Cardiac muscle cell (in vitro differentiated cells and primary cell): ENCODE measurements at regions not wholly inside any gene's neighbourhood (a gene's known extent, or its start where the extent isn't known, plus 50 kb on each side); places are given as distances from the start of the nearest gene placed in this dataset.

Source experiments
- DNase-seq, 2 donors: peaks; one replicate each; pipeline versions ENCODE4 v3.0.0 to v3.0.0-alpha.2; 2010 to 2017; ENCODE audit warnings: low read depth in 1 of 2, low spot score in 1 of 2
- H3K27ac ChIP-seq: fragments of 200-600 bp; sonication (generic); 2 replicates; pipeline ENCODE4 v1.5.1; 2016
- H3K27me3 ChIP-seq: fragments of 200-600 bp; sonication (generic); 2 replicates; pipeline ENCODE4 v1.6.0; 2016; ENCODE audit warnings: control low read depth
- H3K36me3 ChIP-seq: fragments of 200-600 bp; sonication (generic); 2 replicates; pipeline ENCODE4 v1.5.1; 2016; ENCODE audit warnings: control low read depth
- H3K4me1 ChIP-seq: fragments of 200-600 bp; sonication (generic); 2 replicates; pipeline ENCODE4 v1.8.1; 2017; ENCODE audit warnings: low read depth, mild to moderate bottlenecking, mixed run types
- H3K4me3 ChIP-seq: fragments of 200-600 bp; sonication (generic); 2 replicates; pipeline ENCODE4 v1.5.1; 2016; ENCODE audit warnings: mild to moderate bottlenecking
- H3K9me3 ChIP-seq: fragments of 200-600 bp; sonication (generic); 2 replicates; pipeline ENCODE4 v1.5.1; 2017; ENCODE audit warnings: low read depth, mild to moderate bottlenecking, control low read depth
- CTCF ChIP-seq: IDR thresholded peaks from 2 replicates; pipeline ENCODE4 v1.5.1; 2012; ENCODE audit warnings: low read depth, mild to moderate bottlenecking, low read length

- Histone ChIP-seq H3K36me3 (no peaks in the 10 kb centered on the region), H3K27me3 (no peaks in the 10 kb centered on the region), H3K27ac (no peak overlapping the region), H3K4me3 (no peak overlapping the region), H3K9me3 (no peaks in the 10 kb centered on the region), H3K4me1 (no peaks in the 10 kb centered on the region)
- DNase-seq: peak in 1 of 2 donors; percentile 0
- TF ChIP-seq CTCF: no peak
Observed at GRCh38 chr13:78194904-78195639, 276.4 kb upstream of the EDNRB start.

GRCh38 chr13:78193846-78194245, 275.2 kb upstream of the EDNRB start:
- no peak overlapping the region for H3K27ac ChIP-seq
- no peaks in the 10 kb centered on the region for H3K9me3 ChIP-seq
- no peak overlapping the region for H3K4me3 ChIP-seq
- TF ChIP-seq CTCF: no peak
- no peaks in the 10 kb centered on the region for H3K27me3 ChIP-seq
- H3K4me1 ChIP-seq: no peaks in the 10 kb centered on the region
- no peak for DNase-seq
- H3K36me3 ChIP-seq: no peaks in the 10 kb centered on the region

- no peak for DNase-seq
Observed at GRCh38 chr13:78192716-78193115, 274.1 kb upstream of the EDNRB start.

GRCh38 chr13:78190296-78190695, 271.7 kb upstream of the EDNRB start:
- no peaks in the 10 kb centered on the region for H3K36me3 ChIP-seq
- no peak for DNase-seq
- no peaks in the 10 kb centered on the region for H3K27me3 ChIP-seq
- H3K9me3 ChIP-seq: no peaks in the 10 kb centered on the region
- no peak overlapping the region for H3K27ac ChIP-seq
- no peak for TF ChIP-seq CTCF
- H3K4me3 ChIP-seq: no peak overlapping the region
- H3K4me1 ChIP-seq: no peaks in the 10 kb centered on the region

More at GRCh38 chr13:78192716-78193115, 274.1 kb upstream of the EDNRB start:
- H3K4me1 ChIP-seq: no peaks in the 10 kb centered on the region
- TF ChIP-seq CTCF: no peak
- H3K27ac ChIP-seq: no peak overlapping the region
- H3K27me3 ChIP-seq: no peaks in the 10 kb centered on the region
- no peak overlapping the region for H3K4me3 ChIP-seq
- H3K9me3 ChIP-seq: no peaks in the 10 kb centered on the region
- no peaks in the 10 kb centered on the region for H3K36me3 ChIP-seq

- H3K36me3 ChIP-seq: no peaks in the 10 kb centered on the region
- H3K27ac ChIP-seq: no peak overlapping the region
- H3K4me3 ChIP-seq: no peak overlapping the region
- no peak for TF ChIP-seq CTCF
- H3K27me3 ChIP-seq: no peaks in the 10 kb centered on the region
- H3K9me3 ChIP-seq: no peaks in the 10 kb centered on the region
- DNase-seq: no peak
- no peaks in the 10 kb centered on the region for H3K4me1 ChIP-seq
Observed at GRCh38 chr13:78187781-78188180, 269.1 kb upstream of the EDNRB start.
